NB4 (cell line): ENCODE measurements at regions not wholly inside any gene's neighbourhood (a gene's known extent, or its start where the extent isn't known, plus 50 kb on each side); places are given as distances from the start of the nearest gene placed in this dataset.

Experiments used
- CTCF ChIP-seq: IDR thresholded peaks from one replicate; pipeline ENCODE4 v1.5.1; 2012; ENCODE audit warnings: low read depth, low read length
- MAX ChIP-seq: IDR thresholded peaks from 2 replicates; pipeline ENCODE4 v1.6.1; 2011; ENCODE audit warnings: low read depth, low read length
- MYC ChIP-seq: IDR thresholded peaks from 2 replicates; pipeline ENCODE4 v1.6.1; 2011; ENCODE audit warnings: low read depth, low read length
- POLR2A ChIP-seq: IDR thresholded peaks from 2 replicates; pipeline ENCODE4 v1.6.1; 2011; ENCODE audit warnings: mild to moderate bottlenecking; ENCODE audit not compliant: insufficient read length; ENCODE audit errors: extremely low read depth

GRCh38 chr11:37504060-37504611 lies 906.1 kb upstream of the RAG2 start:
- TF ChIP-seq MAX (no peak), CTCF (no peak), POLR2A (no peak), MYC (no peak)
